Astrocyte (in vitro differentiated cells and primary cell): ENCODE measurements at regions not wholly inside any gene's neighbourhood (a gene's known extent, or its start where the extent isn't known, plus 50 kb on each side); places are given as distances from the start of the nearest gene placed in this dataset.

Experiments
- DNase-seq: peaks from one replicate; pipeline ENCODE4 v3.0.0-alpha.2; 2010; ENCODE audit warnings: low read depth
- FAIRE-seq: peaks from 2 replicates; lab custom pipeline; 2011; peaks lifted over from hg19 to GRCh38; lab: Jason Lieb, UNC
- H2AFZ ChIP-seq: 2 replicates; pipeline ENCODE4 v1.6.0; 2012; ENCODE audit warnings: low read depth, low read length, inconsistent platforms
- H3K27ac ChIP-seq: 2 replicates; pipeline ENCODE4 v1.5.1; 2011; ENCODE audit warnings: low read depth, low read length, inconsistent platforms
- H3K27me3 ChIP-seq: 2 replicates; pipeline ENCODE4 v1.6.0; 2011; ENCODE audit warnings: low read length, inconsistent platforms; ENCODE audit not compliant: insufficient read depth
- H3K36me3 ChIP-seq: 2 replicates; pipeline ENCODE4 v1.5.1; 2011; ENCODE audit warnings: low read length, inconsistent platforms; ENCODE audit not compliant: insufficient read depth
- H3K4me1 ChIP-seq: 2 replicates; pipeline ENCODE4 v1.5.1; 2011; ENCODE audit warnings: low read length, inconsistent platforms; ENCODE audit not compliant: insufficient read depth
- H3K4me2 ChIP-seq: 2 replicates; pipeline ENCODE4 v1.6.0; 2012; ENCODE audit warnings: low read length, inconsistent platforms
- H3K4me3 ChIP-seq: 2 replicates; pipeline ENCODE4 v1.5.1; 2011; ENCODE audit warnings: low read depth, mild to moderate bottlenecking, low read length, inconsistent platforms; ENCODE audit not compliant: insufficient read depth
- H3K79me2 ChIP-seq: 2 replicates; pipeline ENCODE4 v1.6.0; 2012; ENCODE audit warnings: mild to moderate bottlenecking, low read length, inconsistent platforms; ENCODE audit not compliant: insufficient read depth
- H3K9ac ChIP-seq: 2 replicates; pipeline ENCODE4 v1.6.0; 2012; ENCODE audit warnings: mild to moderate bottlenecking, low read length, inconsistent platforms
- H3K9me3 ChIP-seq: 2 replicates; pipeline ENCODE4 v1.5.1; 2012; ENCODE audit warnings: low read depth, mild to moderate bottlenecking, low read length, inconsistent platforms; ENCODE audit not compliant: insufficient read depth
- H4K20me1 ChIP-seq: 2 replicates; pipeline ENCODE4 v1.6.0; 2012; ENCODE audit warnings: low read length, inconsistent platforms; ENCODE audit not compliant: insufficient read depth
- H3K27ac Mint-ChIP-seq: one replicate; pipeline ENCODE4 v1.8.0; 2021; ENCODE audit warnings: mild to moderate bottlenecking, mixed read lengths; ENCODE audit not compliant: unreplicated experiment
- H3K27me3 Mint-ChIP-seq: one replicate; pipeline ENCODE4 v1.8.0; 2021; ENCODE audit warnings: low read depth, mixed read lengths; ENCODE audit not compliant: unreplicated experiment
- H3K36me3 Mint-ChIP-seq: one replicate; pipeline ENCODE4 v1.8.0; 2021; ENCODE audit warnings: low read depth, mixed read lengths; ENCODE audit not compliant: unreplicated experiment
- H3K4me1 Mint-ChIP-seq: one replicate; pipeline ENCODE4 v1.8.0; 2021; ENCODE audit warnings: low read depth, mixed read lengths; ENCODE audit not compliant: unreplicated experiment
- H3K4me3 Mint-ChIP-seq: one replicate; pipeline ENCODE4 v1.8.0; 2021; ENCODE audit warnings: mild to moderate bottlenecking, moderate library complexity, mixed read lengths; ENCODE audit not compliant: unreplicated experiment
- H3K9me3 Mint-ChIP-seq: one replicate; pipeline ENCODE4 v1.8.0; 2021; ENCODE audit warnings: mild to moderate bottlenecking, mixed read lengths; ENCODE audit not compliant: unreplicated experiment
- EZH2 ChIP-seq: IDR thresholded peaks from 2 replicates; pipeline ENCODE4 v1.6.1; 2012; ENCODE audit warnings: mild to moderate bottlenecking, low read length, inconsistent platforms; ENCODE audit not compliant: insufficient read depth
- TF ChIP-seq, protein P1 (sequence below): IDR thresholded peaks from 2 replicates; pipeline ENCODE4 v1.5.1; 2011; ENCODE audit warnings: low read depth, mild to moderate bottlenecking, inconsistent platforms, low read length, moderate library complexity; ENCODE audit not compliant: insufficient read depth

- no peak overlapping the region for H3K4me3 ChIP-seq
- no peaks in the 10 kb centered on the region for H3K36me3 ChIP-seq
- Mint-ChIP-seq H3K9me3 (no peaks in the 10 kb centered on the region), H3K27me3 (no peaks in the 10 kb centered on the region), H3K4me1 (no peaks in the 10 kb centered on the region), H3K36me3 (no peaks in the 10 kb centered on the region), H3K27ac (no peak overlapping the region), H3K4me3 (no peak overlapping the region)
- DNase-seq, result no peak
- no peak overlapping the region for H3K9ac ChIP-seq
- H3K27ac ChIP-seq, result no peak overlapping the region
- H3K4me2 ChIP-seq, result no peak overlapping the region
- TF ChIP-seq, protein P1, sequence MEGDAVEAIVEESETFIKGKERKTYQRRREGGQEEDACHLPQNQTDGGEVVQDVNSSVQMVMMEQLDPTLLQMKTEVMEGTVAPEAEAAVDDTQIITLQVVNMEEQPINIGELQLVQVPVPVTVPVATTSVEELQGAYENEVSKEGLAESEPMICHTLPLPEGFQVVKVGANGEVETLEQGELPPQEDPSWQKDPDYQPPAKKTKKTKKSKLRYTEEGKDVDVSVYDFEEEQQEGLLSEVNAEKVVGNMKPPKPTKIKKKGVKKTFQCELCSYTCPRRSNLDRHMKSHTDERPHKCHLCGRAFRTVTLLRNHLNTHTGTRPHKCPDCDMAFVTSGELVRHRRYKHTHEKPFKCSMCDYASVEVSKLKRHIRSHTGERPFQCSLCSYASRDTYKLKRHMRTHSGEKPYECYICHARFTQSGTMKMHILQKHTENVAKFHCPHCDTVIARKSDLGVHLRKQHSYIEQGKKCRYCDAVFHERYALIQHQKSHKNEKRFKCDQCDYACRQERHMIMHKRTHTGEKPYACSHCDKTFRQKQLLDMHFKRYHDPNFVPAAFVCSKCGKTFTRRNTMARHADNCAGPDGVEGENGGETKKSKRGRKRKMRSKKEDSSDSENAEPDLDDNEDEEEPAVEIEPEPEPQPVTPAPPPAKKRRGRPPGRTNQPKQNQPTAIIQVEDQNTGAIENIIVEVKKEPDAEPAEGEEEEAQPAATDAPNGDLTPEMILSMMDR, result no peak
- TF ChIP-seq EZH2, result no peak
- no peak for FAIRE-seq
- H4K20me1 ChIP-seq, result no peaks in the 10 kb centered on the region
- H3K9me3 ChIP-seq, result no peaks in the 10 kb centered on the region
- H3K27me3 ChIP-seq, result no peaks in the 10 kb centered on the region
- no peaks in the 10 kb centered on the region for H3K4me1 ChIP-seq
- no peaks in the 10 kb centered on the region for H3K79me2 ChIP-seq
- no peak overlapping the region for H2AFZ ChIP-seq
Measured at GRCh38 chr2:13466076-13466475, 749.3 kb downstream of the TRIB2 start.

- Mint-ChIP-seq H3K36me3 (no peaks in the 10 kb centered on the region), H3K9me3 (no peaks in the 10 kb centered on the region), H3K4me1 (no peaks in the 10 kb centered on the region), H3K27me3 (no peaks in the 10 kb centered on the region), H3K27ac (no peak overlapping the region), H3K4me3 (no peak overlapping the region)
- DNase-seq (no peak), FAIRE-seq (no peak)
- Histone ChIP-seq H3K4me2 (no peak overlapping the region), H4K20me1 (no peaks in the 10 kb centered on the region), H3K9me3 (no peaks in the 10 kb centered on the region), H3K9ac (no peak overlapping the region), H3K4me1 (no peaks in the 10 kb centered on the region), H3K36me3 (no peaks in the 10 kb centered on the region), H2AFZ (no peak overlapping the region), H3K4me3 (no peak overlapping the region), H3K27ac (no peak overlapping the region), H3K27me3 (no peaks in the 10 kb centered on the region), H3K79me2 (no peaks in the 10 kb centered on the region)
- TF ChIP-seq, protein P1, result no peak
- TF ChIP-seq EZH2, result no peak
Measured at GRCh38 chr2:13474538-13474937, 757.8 kb downstream of the TRIB2 start.

DNA sequence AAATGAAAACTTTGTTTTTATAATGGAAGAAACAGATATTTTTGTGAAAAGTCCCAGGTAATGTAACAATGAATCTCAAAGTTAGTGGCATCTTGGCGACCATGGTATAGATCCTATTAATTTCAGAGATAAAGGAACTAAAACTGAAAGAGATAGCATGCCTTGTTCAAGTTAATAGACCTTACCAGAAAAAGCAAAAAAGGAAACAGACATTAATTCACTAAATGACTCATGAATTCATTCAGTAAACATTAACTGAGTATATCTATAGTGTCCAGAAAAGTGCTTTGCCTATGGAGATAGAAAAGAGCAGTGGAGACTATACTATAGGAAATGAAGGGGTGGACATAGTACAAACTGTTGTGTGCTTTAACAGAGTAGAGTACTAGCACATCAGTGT lies 763.3 kb downstream of the TRIB2 start:
- no peak overlapping the region for H3K4me3 Mint-ChIP-seq
- no peaks in the 10 kb centered on the region for H3K4me1 Mint-ChIP-seq
- no peak for FAIRE-seq

More for the DNA sequence above, 763.3 kb downstream of the TRIB2 start:
- Mint-ChIP-seq H3K27me3 (no peaks in the 10 kb centered on the region), H3K9me3 (no peaks in the 10 kb centered on the region), H3K27ac (no peak overlapping the region), H3K36me3 (no peaks in the 10 kb centered on the region)
- Histone ChIP-seq H3K4me1 (no peaks in the 10 kb centered on the region), H3K9ac (no peak overlapping the region), H4K20me1 (no peaks in the 10 kb centered on the region), H3K27me3 (no peaks in the 10 kb centered on the region), H3K9me3 (no peaks in the 10 kb centered on the region), H3K27ac (no peak overlapping the region), H3K4me2 (no peak overlapping the region), H2AFZ (no peak overlapping the region), H3K4me3 (no peak overlapping the region), H3K79me2 (no peaks in the 10 kb centered on the region), H3K36me3 (no peaks in the 10 kb centered on the region)
- DNase-seq, result no peak
- TF ChIP-seq, protein P1, result no peak
- no peak for TF ChIP-seq EZH2
